Astrocyte of the spinal cord (primary cell): ENCODE measurements at regions not wholly inside any gene's neighbourhood (a gene's known extent, or its start where the extent isn't known, plus 50 kb on each side); places are given as distances from the start of the nearest gene placed in this dataset.

Experiments
- DNase-seq: peaks from one replicate; pipeline ENCODE4 v3.0.0; 2011; ENCODE audit warnings: low read depth, low spot score
- H3K4me3 ChIP-seq: 2 replicates; pipeline ENCODE4 v1.5.1; 2011; ENCODE audit warnings: low read depth, mild to moderate bottlenecking, low read length, moderate library complexity
- in situ Hi-C: cut with HindIII; loops from 2 replicates; pipeline ENCODE4 v1.10.0; 2017; ENCODE audit warnings: low sequenced_read_pairs
- TF ChIP-seq, protein P1 (sequence below): IDR thresholded peaks from 2 replicates; pipeline ENCODE4 v1.5.1; 2012; ENCODE audit warnings: low read depth, mild to moderate bottlenecking, low read length, inconsistent platforms

- no peak overlapping the region for H3K4me3 ChIP-seq
- peak; percentile 20 for DNase-seq
- TF ChIP-seq, protein P1, sequence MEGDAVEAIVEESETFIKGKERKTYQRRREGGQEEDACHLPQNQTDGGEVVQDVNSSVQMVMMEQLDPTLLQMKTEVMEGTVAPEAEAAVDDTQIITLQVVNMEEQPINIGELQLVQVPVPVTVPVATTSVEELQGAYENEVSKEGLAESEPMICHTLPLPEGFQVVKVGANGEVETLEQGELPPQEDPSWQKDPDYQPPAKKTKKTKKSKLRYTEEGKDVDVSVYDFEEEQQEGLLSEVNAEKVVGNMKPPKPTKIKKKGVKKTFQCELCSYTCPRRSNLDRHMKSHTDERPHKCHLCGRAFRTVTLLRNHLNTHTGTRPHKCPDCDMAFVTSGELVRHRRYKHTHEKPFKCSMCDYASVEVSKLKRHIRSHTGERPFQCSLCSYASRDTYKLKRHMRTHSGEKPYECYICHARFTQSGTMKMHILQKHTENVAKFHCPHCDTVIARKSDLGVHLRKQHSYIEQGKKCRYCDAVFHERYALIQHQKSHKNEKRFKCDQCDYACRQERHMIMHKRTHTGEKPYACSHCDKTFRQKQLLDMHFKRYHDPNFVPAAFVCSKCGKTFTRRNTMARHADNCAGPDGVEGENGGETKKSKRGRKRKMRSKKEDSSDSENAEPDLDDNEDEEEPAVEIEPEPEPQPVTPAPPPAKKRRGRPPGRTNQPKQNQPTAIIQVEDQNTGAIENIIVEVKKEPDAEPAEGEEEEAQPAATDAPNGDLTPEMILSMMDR: peak; percentile 66
These were observed 195.8 kb downstream of the ERCC6L2 start for GRCh38 chr9:96071076-96071814.

GRCh38 chr9:96069629-96070220 is 194.2 kb downstream of the ERCC6L2 start:
- DNase-seq: no peak
- no peak overlapping the region for H3K4me3 ChIP-seq
- in situ Hi-C loops: no loop called here
- TF ChIP-seq, protein P1: no peak

More at GRCh38 chr9:96071076-96071814, 195.8 kb downstream of the ERCC6L2 start:
- in situ Hi-C loops: no loop called here

DNA sequence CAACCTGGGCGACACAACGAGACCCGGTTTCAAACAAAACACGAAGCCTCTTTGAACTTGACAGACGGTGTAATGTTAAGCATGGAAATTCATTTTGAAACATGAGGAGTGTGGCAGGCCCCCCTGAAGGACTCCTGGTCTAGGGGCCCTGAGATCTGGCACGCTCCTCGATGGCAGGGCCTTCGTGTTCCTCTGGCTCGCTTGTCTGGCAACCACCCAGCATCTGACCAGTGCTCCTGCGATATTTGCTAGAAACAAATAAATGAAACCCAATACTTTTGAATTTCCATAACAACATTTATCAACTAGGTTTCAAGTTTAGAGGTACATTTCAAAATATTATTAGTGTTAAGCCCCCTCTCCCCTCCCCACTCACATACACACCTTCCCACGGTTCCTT is 193.0 kb downstream of the ERCC6L2 start:
- in situ Hi-C loops: no loop called here
- H3K4me3 ChIP-seq: no peak overlapping the region
- no peak for DNase-seq
- TF ChIP-seq, protein P1: no peak

- no peak overlapping the region for H3K4me3 ChIP-seq
- no peak for DNase-seq
- TF ChIP-seq, protein P1: no peak
- in situ Hi-C loops: no loop called here
These were observed 192.1 kb downstream of the ERCC6L2 start for GRCh38 chr9:96067600-96067999.

DNA sequence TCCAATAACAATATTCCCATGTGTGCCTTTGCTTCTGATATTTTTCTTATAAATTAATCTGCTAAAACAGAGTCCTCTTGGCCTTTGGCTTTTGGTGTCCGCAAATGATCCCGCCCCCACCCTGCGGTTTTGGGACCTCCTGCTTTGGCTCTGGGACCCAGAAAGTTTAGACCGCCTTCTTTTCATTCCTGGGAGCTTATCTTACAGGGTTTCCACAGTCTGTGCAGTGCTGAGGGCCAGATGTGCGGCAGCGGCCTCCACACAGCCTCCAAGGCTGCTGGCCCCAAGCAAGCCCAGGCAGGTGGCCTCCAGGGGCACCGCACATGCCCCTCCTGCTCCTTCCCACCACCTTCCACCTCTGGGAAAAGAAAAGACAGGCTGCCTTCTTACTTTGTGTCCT is 191.5 kb downstream of the ERCC6L2 start:
- in situ Hi-C loops: no loop called here
- no peak for DNase-seq
- TF ChIP-seq, protein P1: no peak
- no peak overlapping the region for H3K4me3 ChIP-seq

DNA sequence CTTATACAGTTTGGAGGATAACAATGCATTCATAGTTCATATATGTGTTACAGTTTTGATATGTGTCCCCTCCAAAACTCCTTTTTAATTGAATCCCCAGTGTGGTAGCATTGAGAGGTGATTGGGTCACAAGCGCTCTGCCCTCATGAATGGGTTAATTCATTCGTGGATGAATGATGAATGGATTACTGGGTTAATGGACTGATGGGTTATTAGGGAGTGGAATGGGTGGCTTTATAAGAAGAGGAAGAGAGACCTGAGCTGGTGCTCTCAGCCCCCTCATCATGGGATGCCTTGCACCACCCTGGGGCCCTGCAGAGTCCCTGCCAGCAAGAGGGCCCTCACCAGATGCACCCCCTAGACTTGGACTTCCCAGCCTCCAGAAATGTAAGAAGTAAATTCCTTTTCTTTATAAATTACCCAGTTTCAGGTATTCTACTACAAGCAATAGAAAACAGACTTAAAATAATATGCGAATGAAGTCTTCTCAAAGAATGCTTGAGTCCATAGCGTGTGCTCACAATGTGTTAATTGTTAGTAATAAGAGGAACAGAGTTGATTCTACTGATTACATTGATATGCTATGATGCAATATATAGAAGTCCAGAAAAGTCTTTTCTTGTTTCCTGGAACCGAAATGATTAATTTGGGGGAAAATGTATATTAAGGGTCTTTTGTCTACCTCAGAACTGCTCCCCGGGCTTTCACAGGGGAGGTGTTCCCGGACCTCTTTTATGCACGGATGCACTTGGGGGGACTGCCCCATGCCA is 190.2 kb downstream of the ERCC6L2 start:
- in situ Hi-C loops: no loop called here
- DNase-seq: no peak

More for the DNA sequence above, 190.2 kb downstream of the ERCC6L2 start:
- TF ChIP-seq, protein P1: no peak
- H3K4me3 ChIP-seq: no peak overlapping the region
